ENCODE measurements at regions not wholly inside any gene's neighbourhood (a gene's known extent, or its start where the extent isn't known, plus 50 kb on each side); places are given as distances from the start of the nearest gene placed in this dataset.

GRCh38 chr9:93809204-93809940, 145.8 kb downstream of the BARX1 start:
- Histone ChIP-seq H3K9me3 (ENCODE audit: control insufficient read depth in 2 of 3, low read length in 3 of 3) (no peaks in the 10 kb centered on the region), H3K36me3 (ENCODE audit: control insufficient read depth in 2 of 3, insufficient read depth in 3 of 3, low read length in 3 of 3) (no peaks in the 10 kb centered on the region), H3K27ac (ENCODE audit: low read depth, low read length) (no peak overlapping the region), H3K4me1 (ENCODE audit: control insufficient read depth in 2 of 2, insufficient read depth in 2 of 2, low read length in 2 of 2) (no peaks in the 10 kb centered on the region), H3K27me3 (ENCODE audit: control insufficient read depth in 2 of 2, insufficient read depth in 2 of 2, low read length in 2 of 2) (no peaks in the 10 kb centered on the region), H3K4me3 (ENCODE audit: low read length) (no peak overlapping the region)
- H3K4me1 Mint-ChIP-seq = no peaks in the 10 kb centered on the region
- no peak overlapping the region for H3K4me3 Mint-ChIP-seq
- ChIA-PET POLR2A (no interaction called here), CTCF (no interaction called here)
- H3K36me3 Mint-ChIP-seq = peaks cover 0 to 4% (median 0%) of the 10 kb centered on the region in 5 donors
- no peak overlapping the region for H3K27ac Mint-ChIP-seq
- intact Hi-C loops (cut with micrococcal nuclease) = no loop called here
- no peak for DNase-seq
- ATAC-seq = no peak
- H3K27me3 Mint-ChIP-seq = peaks cover 4 to 14% (median 5%) of the 10 kb centered on the region in 5 donors
- H3K9me3 Mint-ChIP-seq = peaks cover 0 to 21% (median 6%) of the 10 kb centered on the region in 11 donors

GRCh38 chr9:93808115-93809029, 146.8 kb downstream of the BARX1 start:
- H3K36me3 Mint-ChIP-seq = peaks cover 0 to 4% (median 0%) of the 10 kb centered on the region in 5 donors
- ChIA-PET CTCF (no interaction called here), POLR2A (no interaction called here)
- no peaks in the 10 kb centered on the region for H3K4me1 ChIP-seq (ENCODE audit: control insufficient read depth in 2 of 2, insufficient read depth in 2 of 2, low read length in 2 of 2)
- ATAC-seq (no peak), DNase-seq (no peak)
- peaks cover 0 to 27% (median 6%) of the 10 kb centered on the region in 11 donors for H3K9me3 Mint-ChIP-seq
- peaks cover 0 to 14% (median 2%) of the 10 kb centered on the region in 5 donors for H3K27me3 Mint-ChIP-seq
- H3K4me3 Mint-ChIP-seq = no peak overlapping the region
- H3K27ac ChIP-seq (ENCODE audit: low read depth, low read length) = no peak overlapping the region
- H3K36me3 ChIP-seq (ENCODE audit: control insufficient read depth in 2 of 3, insufficient read depth in 3 of 3, low read length in 3 of 3) = no peaks in the 10 kb centered on the region
- H3K9me3 ChIP-seq (ENCODE audit: control insufficient read depth in 2 of 3, low read length in 3 of 3) = no peaks in the 10 kb centered on the region
- intact Hi-C loops (cut with micrococcal nuclease) = no loop called here
- H3K27ac Mint-ChIP-seq = no peak overlapping the region
- no peaks in the 10 kb centered on the region for H3K4me1 Mint-ChIP-seq
- H3K4me3 ChIP-seq (ENCODE audit: low read length) = no peak overlapping the region
- no peaks in the 10 kb centered on the region for H3K27me3 ChIP-seq (ENCODE audit: control insufficient read depth in 2 of 2, insufficient read depth in 2 of 2, low read length in 2 of 2)

GRCh38 chr9:93807166-93808074, 147.7 kb downstream of the BARX1 start:
- CTCF ChIA-PET = no interaction called here

GRCh38 chr9:93801581-93802284, 153.4 kb downstream of the BARX1 start:
- ChIA-PET POLR2A (no interaction called here), CTCF (no interaction called here)
- ATAC-seq = no peak
- peaks cover 4 to 51% (median 46%) of the 10 kb centered on the region in 5 donors for H3K27me3 Mint-ChIP-seq
- Histone ChIP-seq H3K27ac (ENCODE audit: low read depth, low read length) (no peak overlapping the region), H3K4me3 (ENCODE audit: low read length) (no peak overlapping the region), H3K4me1 (ENCODE audit: control insufficient read depth in 2 of 2, insufficient read depth in 2 of 2, low read length in 2 of 2) (no peaks in the 10 kb centered on the region), H3K27me3 (ENCODE audit: control insufficient read depth in 2 of 2, insufficient read depth in 2 of 2, low read length in 2 of 2) (no peaks in the 10 kb centered on the region), H3K36me3 (ENCODE audit: control insufficient read depth in 2 of 3, insufficient read depth in 3 of 3, low read length in 3 of 3) (no peaks in the 10 kb centered on the region), H3K9me3 (ENCODE audit: control insufficient read depth in 2 of 3, low read length in 3 of 3) (no peaks in the 10 kb centered on the region)
- H3K9me3 Mint-ChIP-seq = peaks cover 3 to 53% (median 16%) of the 10 kb centered on the region in 11 donors
- H3K4me1 Mint-ChIP-seq = no peaks in the 10 kb centered on the region
- intact Hi-C loops (cut with micrococcal nuclease) = no loop called here
- no peak for DNase-seq
- no peak overlapping the region for H3K4me3 Mint-ChIP-seq
- peaks cover 0 to 8% (median 5%) of the 10 kb centered on the region in 5 donors for H3K36me3 Mint-ChIP-seq
- H3K27ac Mint-ChIP-seq = no peak overlapping the region

More at GRCh38 chr9:93807166-93808074, 147.7 kb downstream of the BARX1 start:
- Histone ChIP-seq H3K36me3 (ENCODE audit: control insufficient read depth in 2 of 3, insufficient read depth in 3 of 3, low read length in 3 of 3) (no peaks in the 10 kb centered on the region), H3K27ac (ENCODE audit: low read depth, low read length) (no peak overlapping the region), H3K27me3 (ENCODE audit: control insufficient read depth in 2 of 2, insufficient read depth in 2 of 2, low read length in 2 of 2) (no peaks in the 10 kb centered on the region), H3K4me1 (ENCODE audit: control insufficient read depth in 2 of 2, insufficient read depth in 2 of 2, low read length in 2 of 2) (no peaks in the 10 kb centered on the region), H3K9me3 (ENCODE audit: control insufficient read depth in 2 of 3, low read length in 3 of 3) (no peaks in the 10 kb centered on the region), H3K4me3 (ENCODE audit: low read length) (no peak overlapping the region)
- Mint-ChIP-seq H3K27ac (no peak overlapping the region), H3K9me3 (peaks cover 0 to 29% (median 6%) of the 10 kb centered on the region in 11 donors), H3K4me1 (no peaks in the 10 kb centered on the region), H3K36me3 (peaks cover 0 to 4% (median 0%) of the 10 kb centered on the region in 5 donors), H3K27me3 (peaks cover 0 to 17% (median 5%) of the 10 kb centered on the region in 5 donors), H3K4me3 (no peak overlapping the region)
- POLR2A ChIA-PET = no interaction called here
- intact Hi-C loops (cut with micrococcal nuclease) = no loop called here
- no peak for ATAC-seq
- no peak for DNase-seq

GRCh38 chr9:93801120-93801519, 154.0 kb downstream of the BARX1 start:
- no peak overlapping the region for H3K4me3 ChIP-seq (ENCODE audit: low read length)
- Mint-ChIP-seq H3K4me1 (no peaks in the 10 kb centered on the region), H3K27ac (no peak overlapping the region), H3K4me3 (no peak overlapping the region), H3K36me3 (peaks cover 0 to 7% (median 5%) of the 10 kb centered on the region in 5 donors), H3K27me3 (peaks cover 5 to 52% (median 46%) of the 10 kb centered on the region in 5 donors), H3K9me3 (peaks cover 3 to 49% (median 16%) of the 10 kb centered on the region in 11 donors)
- no peak overlapping the region for H3K27ac ChIP-seq (ENCODE audit: low read depth, low read length)
- intact Hi-C loops (cut with micrococcal nuclease) = no loop called here
- no peaks in the 10 kb centered on the region for H3K27me3 ChIP-seq (ENCODE audit: control insufficient read depth in 2 of 2, insufficient read depth in 2 of 2, low read length in 2 of 2)
- no peaks in the 10 kb centered on the region for H3K36me3 ChIP-seq (ENCODE audit: control insufficient read depth in 2 of 3, insufficient read depth in 3 of 3, low read length in 3 of 3)
- H3K9me3 ChIP-seq (ENCODE audit: control insufficient read depth in 2 of 3, low read length in 3 of 3) = no peaks in the 10 kb centered on the region
- ATAC-seq (no peak), DNase-seq (no peak)
- no peaks in the 10 kb centered on the region for H3K4me1 ChIP-seq (ENCODE audit: control insufficient read depth in 2 of 2, insufficient read depth in 2 of 2, low read length in 2 of 2)
- CTCF ChIA-PET = no interaction called here
- POLR2A ChIA-PET = no interaction called here

GRCh38 chr9:93792358-93792757, 162.8 kb downstream of the BARX1 start:
- Histone ChIP-seq H3K4me1 (ENCODE audit: control insufficient read depth in 2 of 2, insufficient read depth in 2 of 2, low read length in 2 of 2) (no peaks in the 10 kb centered on the region), H3K27me3 (ENCODE audit: control insufficient read depth in 2 of 2, insufficient read depth in 2 of 2, low read length in 2 of 2) (no peaks in the 10 kb centered on the region), H3K36me3 (ENCODE audit: control insufficient read depth in 2 of 3, insufficient read depth in 3 of 3, low read length in 3 of 3) (no peaks in the 10 kb centered on the region), H3K27ac (ENCODE audit: low read depth, low read length) (no peak overlapping the region), H3K9me3 (ENCODE audit: control insufficient read depth in 2 of 3, low read length in 3 of 3) (no peaks in the 10 kb centered on the region), H3K4me3 (ENCODE audit: low read length) (no peak overlapping the region)
- Mint-ChIP-seq H3K27ac (no peak overlapping the region), H3K27me3 (peaks cover 29 to 59% (median 42%) of the 10 kb centered on the region in 5 donors), H3K36me3 (no peaks in the 10 kb centered on the region), H3K9me3 (peaks cover 0 to 14% (median 6%) of the 10 kb centered on the region in 11 donors), H3K4me3 (no peak overlapping the region), H3K4me1 (no peaks in the 10 kb centered on the region)
- ChIA-PET POLR2A (no interaction called here), CTCF (no interaction called here)
- no peak for DNase-seq
- ATAC-seq = no peak
- intact Hi-C loops (cut with micrococcal nuclease) = no loop called here
